ENCODE measurements at regions not wholly inside any gene's neighbourhood (a gene's known extent, or its start where the extent isn't known, plus 50 kb on each side); places are given as distances from the start of the nearest gene placed in this dataset.

- TF ChIP-seq POLR2AphosphoS5 (IDR thresholded peaks at IDR 0.05; ENCODE audit: borderline replicate concordance, low read depth, low read length) (no peak), EZH2 (IDR thresholded peaks at IDR 0.05) (no peak), FOXP2 (optimal IDR thresholded peaks at IDR 0.05; ENCODE audit: control extremely low read depth, extremely low read length, insufficient read depth) (no peak)
Observed at GRCh38 chr1:96075704-96076455, 645.7 kb upstream of the PTBP2 start.

All from SK-N-MC (cell line).